BJ (cell line): ENCODE measurements at regions not wholly inside any gene's neighbourhood (a gene's known extent, or its start where the extent isn't known, plus 50 kb on each side); places are given as distances from the start of the nearest gene placed in this dataset.

Experiments used
- CTCF ChIA-PET: fragments of 350-600 bp; formaldehyde crosslinking; extraction: SDS; loops from one replicate; lab custom pipeline; 2021; ENCODE audit warnings: antibody characterized with exemption, inconsistent platforms; lab: Yijun Ruan, JAX
- POLR2A ChIA-PET: fragments of 300-600 bp; sonication (Branson Sonifier 250); formaldehyde crosslinking; extraction: SDS; loops from one replicate; lab custom pipeline; 2021; ENCODE audit warnings: antibody characterized with exemption; lab: Charles Lee
- DNase-seq: peaks from one replicate; pipeline ENCODE4 v3.0.0-alpha.2; 2011; ENCODE audit warnings: low read depth
- H3K27me3 ChIP-seq: 2 replicates; pipeline ENCODE4 v1.6.0; 2011; ENCODE audit warnings: low read length; ENCODE audit not compliant: control insufficient read depth, insufficient read depth
- H3K36me3 ChIP-seq: 2 replicates; pipeline ENCODE4 v1.5.1; 2011; ENCODE audit warnings: low read length; ENCODE audit not compliant: control insufficient read depth, insufficient read depth
- H3K4me3 ChIP-seq: 2 replicates; pipeline ENCODE4 v1.5.1; 2011; ENCODE audit warnings: low read depth, mild to moderate bottlenecking, control low read depth, low read length
- CTCF ChIP-seq: IDR thresholded peaks from 2 replicates; pipeline ENCODE4 v1.5.1; 2011; ENCODE audit warnings: low read depth, mild to moderate bottlenecking, control low read depth, inconsistent platforms, low read length, moderate library complexity; ENCODE audit not compliant: insufficient read depth

- DNase-seq = no peak
- no peak for TF ChIP-seq CTCF
- POLR2A ChIA-PET = no interaction called here
- Histone ChIP-seq H3K27me3 (peaks cover 5% of the 10 kb centered on the region), H3K36me3 (no peaks in the 10 kb centered on the region), H3K4me3 (no peak overlapping the region)
- CTCF ChIA-PET = no interaction called here
Measured at GRCh38 chr15:77771616-77772015, 138.9 kb upstream of the LINGO1 start.

DNA sequence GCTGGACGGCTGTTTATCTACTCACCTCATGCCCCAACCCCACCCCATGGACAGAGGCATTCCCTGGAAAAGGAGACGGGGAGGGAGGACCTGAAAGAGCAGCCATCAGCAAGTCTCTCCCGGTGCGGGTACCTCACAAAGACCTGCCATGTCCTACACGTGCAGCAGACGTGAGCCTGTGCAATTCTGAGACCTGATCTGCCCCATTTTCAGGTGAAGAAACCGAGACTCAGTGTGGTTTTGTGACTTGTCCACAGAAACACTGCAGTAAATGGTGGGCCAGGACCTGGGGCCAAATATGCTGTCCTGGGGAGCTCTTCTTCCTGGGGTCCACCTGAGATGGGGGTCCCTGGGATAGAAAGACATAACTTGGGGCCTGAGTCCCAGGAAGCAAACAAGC is 137.0 kb upstream of the LINGO1 start:
- Histone ChIP-seq H3K4me3 (no peak overlapping the region), H3K36me3 (no peaks in the 10 kb centered on the region), H3K27me3 (peaks cover 3% of the 10 kb centered on the region)
- no peak for TF ChIP-seq CTCF
- no peak for DNase-seq
- CTCF ChIA-PET = interaction anchor here (0.6 kb wide), 1 partner anchor 120 kb away, joined by 3 read pairs; no protein-coding TSS in a partner anchor
- POLR2A ChIA-PET = no interaction called here

- ChIA-PET CTCF (no interaction called here), POLR2A (no interaction called here)
- Histone ChIP-seq H3K4me3 (no peak overlapping the region), H3K36me3 (no peaks in the 10 kb centered on the region), H3K27me3 (peaks cover 4% of the 10 kb centered on the region)
- TF ChIP-seq CTCF = no peak
- no peak for DNase-seq
Measured at GRCh38 chr15:77768521-77769078, 135.9 kb upstream of the LINGO1 start.

GRCh38 chr15:77768107-77768506 is 135.4 kb upstream of the LINGO1 start:
- DNase-seq = no peak
- ChIA-PET POLR2A (no interaction called here), CTCF (no interaction called here)
- TF ChIP-seq CTCF = no peak
- Histone ChIP-seq H3K4me3 (no peak overlapping the region), H3K27me3 (peaks cover 4% of the 10 kb centered on the region), H3K36me3 (no peaks in the 10 kb centered on the region)

- H3K4me3 ChIP-seq = no peak overlapping the region
- DNase-seq = no peak
- POLR2A ChIA-PET = no interaction called here
- CTCF ChIA-PET = no interaction called here
- H3K36me3 ChIP-seq = no peaks in the 10 kb centered on the region
- TF ChIP-seq CTCF = no peak
- peaks cover 2% of the 10 kb centered on the region for H3K27me3 ChIP-seq
Measured at GRCh38 chr15:77764095-77764494, 131.4 kb upstream of the LINGO1 start.
